ENCODE measurements at regions not wholly inside any gene's neighbourhood (a gene's known extent, or its start where the extent isn't known, plus 50 kb on each side); places are given as distances from the start of the nearest gene placed in this dataset.

GRCh38 chr12:90485560-90485959 lies 469.4 kb downstream of the CCER1 start:
- Histone ChIP-seq H3K27ac (ENCODE audit: control insufficient read depth, insufficient read depth) (no peak overlapping the region), H3K4me2 (ENCODE audit: control insufficient read depth, insufficient read depth) (no peak overlapping the region), H3K4me3 (no peak overlapping the region), H4K20me1 (ENCODE audit: control insufficient read depth, insufficient read depth) (no peaks in the 10 kb centered on the region), H3K36me3 (ENCODE audit: control insufficient read depth in 2 of 2, insufficient read depth in 2 of 2, low read length in 1 of 2) (no peaks in the 10 kb centered on the region), H3K4me1 (ENCODE audit: control insufficient read depth, insufficient read depth, low read length) (no peaks in the 10 kb centered on the region), H3K9me3 (replicated peaks; ENCODE audit: control insufficient read depth, insufficient read depth, low read length) (no peaks in the 10 kb centered on the region), H3K27me3 (replicated peaks in 1 of 2; ENCODE audit: control insufficient read depth in 2 of 2, insufficient read depth in 2 of 2, low read length in 1 of 2) (no peaks in the 10 kb centered on the region), H3K9ac (ENCODE audit: control insufficient read depth, insufficient read depth, low read length) (no peak overlapping the region), H2AFZ (ENCODE audit: control insufficient read depth, low read depth, low read length) (no peak overlapping the region), H3K79me2 (ENCODE audit: control insufficient read depth, insufficient read depth, low read length) (no peaks in the 10 kb centered on the region)
- intact Hi-C loops (cut with micrococcal nuclease; ENCODE audit: unreplicated experiment) = no loop called here
- ATAC-seq (no peak), FAIRE-seq (no peak), DNase-seq (ENCODE audit: low read depth, low spot score) (no peak)
- ChIA-PET POLR2A (no interaction called here), SMC1A (ENCODE audit: uncharacterized antibody, unreplicated experiment) (no interaction called here), CTCF (no interaction called here), RAD21 (ENCODE audit: unreplicated experiment) (no interaction called here)
- in situ Hi-C loops (cut with MboI) = no loop called here
- BruUV-seq (replicated peaks) = no TSS peak
- TF ChIP-seq IKZF2 (IDR thresholded peaks at IDR 0.05) (no peak), MYC (IDR thresholded peaks at IDR 0.05; ENCODE audit: insufficient read depth, insufficient read length, insufficient replicate concordance, low read length, severe bottlenecking) (no peak), FOXM1 (IDR thresholded peaks at IDR 0.05; ENCODE audit: low read depth, low read length) (no peak), SMAD1 (IDR thresholded peaks at IDR 0.05; ENCODE audit: low read depth, partially characterized antibody) (no peak), CUX1 (IDR thresholded peaks at IDR 0.05; ENCODE audit: insufficient replicate concordance, low read depth, low read length) (no peak), SMC3 (IDR thresholded peaks at IDR 0.05; ENCODE audit: borderline replicate concordance, low read length) (no peak), JUNB (IDR thresholded peaks at IDR 0.05) (no peak), POU2F2 (IDR thresholded peaks at IDR 0.05; ENCODE audit: borderline replicate concordance, low read depth, low read length) (no peak), CBX3 (IDR thresholded peaks at IDR 0.05; ENCODE audit: borderline replicate concordance, low read depth) (no peak), HDAC2 (IDR thresholded peaks at IDR 0.05) (no peak), ATF2 (IDR thresholded peaks at IDR 0.05; ENCODE audit: low read length) (no peak), STAT3 (IDR thresholded peaks at IDR 0.05; ENCODE audit: low read depth, low read length) (no peak), CEBPB (IDR thresholded peaks at IDR 0.05; ENCODE audit: borderline replicate concordance in 1 of 2, low read depth in 2 of 2, low read length in 2 of 2) (no peak), SIX5 (IDR thresholded peaks at IDR 0.05; ENCODE audit: low read depth, low read length, severe bottlenecking) (no peak), NFYB (IDR thresholded peaks at IDR 0.05; ENCODE audit: insufficient read depth, low read depth, low read length) (no peak), RELA (IDR thresholded peaks at IDR 0.05; ENCODE audit: borderline replicate concordance, partially characterized antibody) (no peak), HSF1 (IDR thresholded peaks at IDR 0.05; ENCODE audit: low read depth, low read length) (no peak)

Data from GM12878 (cell line).